ENCODE measurements at regions not wholly inside any gene's neighbourhood (a gene's known extent, or its start where the extent isn't known, plus 50 kb on each side); places are given as distances from the start of the nearest gene placed in this dataset.

GRCh38 chr13:60689571-60689970 is 292.6 kb downstream of the TDRD3 start:
- intact Hi-C loops (cut with DNase I, micrococcal nuclease): no loop called here

GRCh38 chr13:60689076-60689475 is 292.1 kb downstream of the TDRD3 start:
- no peak for TF ChIP-seq CTCF (IDR thresholded peaks at IDR 0.05)
- Mint-ChIP-seq H3K9me3 (no peaks in the 10 kb centered on the region), H3K27ac (no peak overlapping the region), H3K36me3 (ENCODE audit: low read depth) (no peaks in the 10 kb centered on the region), H3K4me3 (no peak overlapping the region), H3K4me1 (ENCODE audit: low read depth) (no peaks in the 10 kb centered on the region), H3K27me3 (no peaks in the 10 kb centered on the region)
- no peak for ATAC-seq (ENCODE audit: poor library complexity)
- H3K4me1 ChIP-seq (ENCODE audit: insufficient read depth, low read length): no peaks in the 10 kb centered on the region
- no peaks in the 10 kb centered on the region for H3K9me3 ChIP-seq (ENCODE audit: control insufficient read depth in 1 of 2, insufficient read depth in 1 of 2, low read length in 2 of 2)
- no peak overlapping the region for H3K4me3 ChIP-seq (ENCODE audit: low read length)
- no peak overlapping the region for H3K27ac ChIP-seq (ENCODE audit: low read depth in 1 of 2, low read length in 2 of 2)
- POLR2A ChIA-PET: no interaction called here
- no peaks in the 10 kb centered on the region for H3K27me3 ChIP-seq (ENCODE audit: control insufficient read depth in 1 of 2, insufficient read depth in 2 of 2, low read length in 2 of 2)
- CTCF ChIA-PET: no interaction called here
- DNase-seq: no peak
- H3K36me3 ChIP-seq (ENCODE audit: insufficient read depth, low read length): no peaks in the 10 kb centered on the region
- intact Hi-C loops (cut with DNase I, micrococcal nuclease): no loop called here

More at GRCh38 chr13:60689571-60689970, 292.6 kb downstream of the TDRD3 start:
- H3K4me3 ChIP-seq (ENCODE audit: low read length): no peak overlapping the region
- no peaks in the 10 kb centered on the region for H3K9me3 ChIP-seq (ENCODE audit: control insufficient read depth in 1 of 2, insufficient read depth in 1 of 2, low read length in 2 of 2)
- Mint-ChIP-seq H3K4me1 (ENCODE audit: low read depth) (no peaks in the 10 kb centered on the region), H3K36me3 (ENCODE audit: low read depth) (no peaks in the 10 kb centered on the region), H3K27me3 (no peaks in the 10 kb centered on the region), H3K27ac (no peak overlapping the region), H3K4me3 (no peak overlapping the region), H3K9me3 (no peaks in the 10 kb centered on the region)
- no peaks in the 10 kb centered on the region for H3K4me1 ChIP-seq (ENCODE audit: insufficient read depth, low read length)
- CTCF ChIA-PET: no interaction called here
- DNase-seq (no peak), ATAC-seq (ENCODE audit: poor library complexity) (no peak)
- H3K36me3 ChIP-seq (ENCODE audit: insufficient read depth, low read length): no peaks in the 10 kb centered on the region
- TF ChIP-seq CTCF (IDR thresholded peaks at IDR 0.05): no peak
- POLR2A ChIA-PET: no interaction called here
- no peaks in the 10 kb centered on the region for H3K27me3 ChIP-seq (ENCODE audit: control insufficient read depth in 1 of 2, insufficient read depth in 2 of 2, low read length in 2 of 2)
- no peak overlapping the region for H3K27ac ChIP-seq (ENCODE audit: low read depth in 1 of 2, low read length in 2 of 2)

GRCh38 chr13:60679928-60680694 is 283.1 kb downstream of the TDRD3 start:
- ATAC-seq (ENCODE audit: poor library complexity) (no peak), DNase-seq (no peak)
- Mint-ChIP-seq H3K27ac (no peak overlapping the region), H3K4me3 (no peak overlapping the region), H3K36me3 (ENCODE audit: low read depth) (no peaks in the 10 kb centered on the region), H3K4me1 (ENCODE audit: low read depth) (no peaks in the 10 kb centered on the region), H3K27me3 (no peaks in the 10 kb centered on the region), H3K9me3 (no peaks in the 10 kb centered on the region)
- CTCF ChIA-PET: no interaction called here
- intact Hi-C loops (cut with DNase I, micrococcal nuclease): no loop called here
- Histone ChIP-seq H3K27ac (ENCODE audit: low read depth in 1 of 2, low read length in 2 of 2) (no peak overlapping the region), H3K4me1 (ENCODE audit: insufficient read depth, low read length) (no peaks in the 10 kb centered on the region), H3K36me3 (ENCODE audit: insufficient read depth, low read length) (no peaks in the 10 kb centered on the region), H3K27me3 (ENCODE audit: control insufficient read depth in 1 of 2, insufficient read depth in 2 of 2, low read length in 2 of 2) (no peaks in the 10 kb centered on the region), H3K9me3 (ENCODE audit: control insufficient read depth in 1 of 2, insufficient read depth in 1 of 2, low read length in 2 of 2) (no peaks in the 10 kb centered on the region), H3K4me3 (ENCODE audit: low read length) (no peak overlapping the region)
- no peak for TF ChIP-seq CTCF (IDR thresholded peaks at IDR 0.05)
- POLR2A ChIA-PET: no interaction called here
